Subcutaneous abdominal adipose tissue (tissue), 5 donors: ENCODE measurements at regions not wholly inside any gene's neighbourhood (a gene's known extent, or its start where the extent isn't known, plus 50 kb on each side); places are given as distances from the start of the nearest gene placed in this dataset.

Experiments used
- H3K27ac ChIP-seq: one replicate; pipeline ENCODE4 v1.7.0; 2013; ENCODE audit warnings: low read depth, mild to moderate bottlenecking, inconsistent platforms, low read length, moderate library complexity
- H3K27me3 ChIP-seq, 5 donors: one replicate each; pipeline ENCODE4 v1.7.0; 2013; ENCODE audit warnings: low read length in 5 of 5, inconsistent platforms in 1 of 5; ENCODE audit not compliant: control insufficient read depth in 5 of 5, insufficient read depth in 4 of 5
- H3K36me3 ChIP-seq, 5 donors: one replicate each; pipeline ENCODE4 v1.7.0; 2013; ENCODE audit warnings: low read length in 5 of 5; ENCODE audit not compliant: control insufficient read depth in 5 of 5, insufficient read depth in 5 of 5
- H3K4me1 ChIP-seq, 5 donors: one replicate each; pipeline ENCODE4 v1.7.0; 2013; ENCODE audit warnings: low read length in 5 of 5, mild to moderate bottlenecking in 3 of 5, moderate library complexity in 1 of 5; ENCODE audit not compliant: control insufficient read depth in 5 of 5, insufficient read depth in 5 of 5
- H3K4me3 ChIP-seq, 5 donors: one replicate each; pipeline ENCODE4 v1.7.0; 2013; ENCODE audit warnings: low read length in 5 of 5, low read depth in 1 of 5
- H3K9ac ChIP-seq, 5 donors: one replicate each; pipeline ENCODE4 v1.7.0; 2013; ENCODE audit warnings: low read length in 5 of 5, mild to moderate bottlenecking in 4 of 5, moderate library complexity in 3 of 5
- H3K9me3 ChIP-seq, 5 donors: one replicate each; pipeline ENCODE4 v1.7.0; 2013; ENCODE audit warnings: low read length in 5 of 5; ENCODE audit not compliant: control insufficient read depth in 5 of 5
- donor health status: healthy.
- donor health status: healthy.
- donor health status: healthy.
- donor health status: healthy.
- donor health status: healthy.

DNA sequence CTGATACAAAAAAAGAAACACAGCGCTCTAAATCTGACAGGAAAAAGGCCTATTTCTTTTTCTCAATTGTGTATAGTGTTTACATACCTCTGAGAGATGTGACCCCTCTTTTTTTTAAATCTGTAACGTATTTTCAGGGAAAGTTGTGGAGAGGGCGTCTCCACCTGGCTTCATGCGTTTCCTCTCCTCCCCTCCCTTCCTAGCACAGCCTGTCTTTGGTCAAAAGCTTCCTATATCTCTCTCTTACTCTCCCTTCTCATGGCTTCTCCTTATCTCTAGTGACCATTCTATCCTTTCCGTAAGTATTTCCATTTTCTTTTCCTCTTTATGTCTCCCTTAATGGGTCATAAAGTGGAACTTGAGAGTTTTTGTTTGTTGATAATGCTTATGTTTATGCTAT is 458.9 kb downstream of the HACE1 start:
- Histone ChIP-seq H3K27ac (no peak overlapping the region), H3K9ac (no peak overlapping the region), H3K4me3 (no peak overlapping the region), H3K27me3 (no peaks in the 10 kb centered on the region), H3K4me1 (no peaks in the 10 kb centered on the region), H3K9me3 (no peaks in the 10 kb centered on the region), H3K36me3 (no peaks in the 10 kb centered on the region)

DNA sequence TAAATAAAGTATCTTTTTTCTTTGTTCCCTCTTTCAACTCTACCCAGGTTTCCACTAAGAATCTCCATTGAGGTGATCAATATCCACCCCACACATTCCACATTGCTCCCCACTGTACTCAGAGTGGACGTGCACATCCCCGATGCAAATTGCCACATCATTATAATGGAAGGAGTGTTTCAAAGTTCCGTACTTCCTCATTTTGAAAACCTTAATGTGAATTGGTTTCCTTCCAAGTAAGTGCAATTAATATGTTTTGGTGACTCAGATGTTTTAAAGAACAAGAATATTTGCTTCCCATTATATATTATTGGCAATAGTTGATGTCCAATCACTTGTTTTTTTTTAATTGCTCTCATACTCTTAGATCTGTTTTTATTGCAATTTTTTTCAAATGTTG is 463.6 kb downstream of the HACE1 start:
- H3K9me3 ChIP-seq: no peaks in the 10 kb centered on the region
- H3K9ac ChIP-seq: no peak overlapping the region
- H3K27me3 ChIP-seq: no peaks in the 10 kb centered on the region
- no peak overlapping the region for H3K27ac ChIP-seq
- no peak overlapping the region for H3K4me3 ChIP-seq
- H3K36me3 ChIP-seq: no peaks in the 10 kb centered on the region
- peaks cover 0 to 4% (median 0%) of the 10 kb centered on the region in 5 donors for H3K4me1 ChIP-seq

- H3K9ac ChIP-seq: no peak overlapping the region
- peaks cover 0 to 3% (median 0%) of the 10 kb centered on the region in 5 donors for H3K9me3 ChIP-seq
- H3K27me3 ChIP-seq: no peaks in the 10 kb centered on the region
- H3K36me3 ChIP-seq: no peaks in the 10 kb centered on the region
- no peak overlapping the region for H3K4me3 ChIP-seq
- no peaks in the 10 kb centered on the region for H3K4me1 ChIP-seq
- H3K27ac ChIP-seq: no peak overlapping the region
These were observed 477.8 kb downstream of the HACE1 start for GRCh38 chr6:104381907-104382306.

DNA sequence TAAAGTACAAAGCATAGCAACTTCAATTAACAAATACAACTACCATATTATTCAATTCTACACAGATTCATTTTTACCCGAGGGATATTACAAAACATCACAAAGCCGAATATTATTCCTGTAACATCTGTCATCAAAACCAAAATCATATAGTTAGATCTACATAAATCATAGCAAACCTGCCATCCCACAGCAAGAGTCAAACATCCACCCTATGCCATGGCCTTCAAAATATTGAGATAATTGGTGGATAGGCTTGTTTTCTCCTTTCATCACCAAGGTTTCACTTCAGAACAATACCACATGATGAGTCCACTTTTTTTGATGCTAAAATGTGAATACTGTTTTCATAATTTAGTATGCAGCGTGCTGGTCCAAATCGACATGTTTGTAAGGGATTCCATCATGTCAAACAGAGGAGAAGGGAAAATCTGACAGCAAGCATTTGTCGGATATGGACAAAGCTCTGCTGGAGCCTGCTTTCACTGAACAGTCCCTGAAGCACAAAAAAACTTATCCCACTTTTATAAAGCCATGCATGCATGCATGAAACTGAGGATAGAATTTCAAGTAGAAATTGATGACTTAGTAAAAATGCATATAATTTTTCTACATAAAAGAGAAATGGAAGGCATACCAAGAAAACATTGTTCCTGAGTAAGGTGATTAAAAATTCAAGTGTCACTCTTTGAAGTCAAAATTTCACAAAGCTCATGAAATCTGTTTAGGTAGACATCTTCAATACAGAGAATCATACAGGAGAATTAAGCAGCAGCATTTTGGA is 494.1 kb downstream of the HACE1 start:
- H3K27me3 ChIP-seq: no peaks in the 10 kb centered on the region
- no peak overlapping the region for H3K27ac ChIP-seq
- H3K9me3 ChIP-seq: no peaks in the 10 kb centered on the region
- no peak overlapping the region for H3K9ac ChIP-seq
- peaks cover 0 to 3% (median 0%) of the 10 kb centered on the region in 5 donors for H3K4me1 ChIP-seq
- no peak overlapping the region for H3K4me3 ChIP-seq
- H3K36me3 ChIP-seq: no peaks in the 10 kb centered on the region

GRCh38 chr6:104357928-104358327 is 501.8 kb downstream of the HACE1 start:
- Histone ChIP-seq H3K9me3 (peaks cover 0 to 4% (median 0%) of the 10 kb centered on the region in 5 donors), H3K4me3 (no peak overlapping the region), H3K4me1 (peaks cover 0 to 3% (median 0%) of the 10 kb centered on the region in 5 donors), H3K9ac (no peak overlapping the region), H3K36me3 (no peaks in the 10 kb centered on the region), H3K27ac (no peak overlapping the region), H3K27me3 (no peaks in the 10 kb centered on the region)

- H3K9me3 ChIP-seq: peaks cover 0 to 4% (median 0%) of the 10 kb centered on the region in 5 donors
- H3K4me1 ChIP-seq: no peaks in the 10 kb centered on the region
- H3K27ac ChIP-seq: no peak overlapping the region
- H3K36me3 ChIP-seq: no peaks in the 10 kb centered on the region
- H3K9ac ChIP-seq: no peak overlapping the region
- H3K27me3 ChIP-seq: no peaks in the 10 kb centered on the region
- H3K4me3 ChIP-seq: no peak overlapping the region
These were observed 503.5 kb downstream of the HACE1 start for GRCh38 chr6:104356197-104356596.

DNA sequence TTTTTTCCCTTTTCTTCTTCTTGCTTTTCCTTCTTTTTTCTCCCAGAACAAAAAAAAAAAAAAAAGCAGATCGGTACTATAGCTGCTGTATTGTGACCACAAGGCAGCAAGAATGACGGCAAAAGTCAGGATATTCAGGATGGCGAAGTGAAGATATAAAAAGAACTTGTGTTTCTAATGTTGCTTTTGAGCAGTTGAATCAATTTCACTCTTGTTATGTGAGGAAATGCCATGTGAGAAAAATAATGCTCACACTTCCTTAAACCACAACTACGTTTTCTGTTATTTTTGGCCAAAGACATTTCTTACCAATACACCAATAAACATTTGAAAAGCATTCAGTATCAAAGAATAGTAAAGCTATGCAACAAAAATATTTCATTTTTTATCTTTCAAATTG is 510.5 kb downstream of the HACE1 start:
- H3K9ac ChIP-seq: no peak overlapping the region
- H3K36me3 ChIP-seq: no peaks in the 10 kb centered on the region
- no peak overlapping the region for H3K27ac ChIP-seq
- no peaks in the 10 kb centered on the region for H3K27me3 ChIP-seq
- no peak overlapping the region for H3K4me3 ChIP-seq
- H3K4me1 ChIP-seq: no peaks in the 10 kb centered on the region
- peaks cover 2 to 7% (median 5%) of the 10 kb centered on the region in 5 donors for H3K9me3 ChIP-seq

DNA sequence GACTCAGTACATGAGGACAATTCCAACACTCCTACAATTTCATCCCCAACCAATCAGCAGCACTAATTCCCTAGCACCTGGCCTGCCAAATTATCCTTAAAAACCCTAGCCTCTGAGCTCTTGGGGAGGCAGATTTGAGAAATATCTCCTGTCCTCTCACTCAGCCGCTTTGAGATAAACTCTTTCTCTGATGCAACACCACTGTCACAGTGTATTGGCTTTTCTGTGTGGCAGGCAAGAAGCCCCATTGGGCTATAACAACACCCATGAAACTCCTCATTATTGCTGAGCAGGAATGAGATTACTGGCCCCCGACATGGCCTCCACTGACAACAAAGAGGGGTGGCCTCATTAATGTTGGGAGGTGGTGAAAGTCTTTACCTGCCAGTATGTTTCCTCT is 515.5 kb downstream of the HACE1 start:
- Histone ChIP-seq H3K27me3 (no peaks in the 10 kb centered on the region), H3K4me3 (no peak overlapping the region), H3K27ac (no peak overlapping the region), H3K36me3 (no peaks in the 10 kb centered on the region), H3K4me1 (no peaks in the 10 kb centered on the region), H3K9ac (no peak overlapping the region), H3K9me3 (peaks cover 4 to 10% (median 9%) of the 10 kb centered on the region in 5 donors)

DNA sequence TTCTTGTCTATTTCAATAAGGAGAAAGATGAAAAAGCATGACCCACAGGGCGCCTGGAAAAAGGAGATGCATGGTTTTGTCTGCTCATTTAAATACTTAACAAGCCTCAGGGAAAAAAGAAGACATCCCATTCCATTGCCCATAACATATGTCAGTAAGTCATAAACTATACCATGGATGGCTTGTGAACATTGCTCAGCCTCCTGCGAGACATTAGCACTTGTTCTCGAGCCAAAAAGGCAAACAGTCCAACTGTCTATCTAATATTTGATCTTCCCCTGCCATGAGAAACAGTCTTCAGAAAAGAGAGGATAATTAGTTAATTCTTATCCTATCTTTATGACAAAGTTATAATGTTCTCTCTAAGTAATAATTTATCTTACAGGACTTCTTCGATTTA is 527.4 kb downstream of the HACE1 start:
- Histone ChIP-seq H3K9me3 (peaks cover 0 to 1% (median 0%) of the 10 kb centered on the region in 5 donors), H3K27me3 (no peaks in the 10 kb centered on the region), H3K4me3 (no peak overlapping the region), H3K4me1 (no peaks in the 10 kb centered on the region), H3K9ac (no peak overlapping the region), H3K27ac (no peak overlapping the region), H3K36me3 (no peaks in the 10 kb centered on the region)

GRCh38 chr6:104326173-104327001 is 533.3 kb downstream of the HACE1 start:
- Histone ChIP-seq H3K4me3 (peak overlapping the region in 1 of 5 donors; percentile 50), H3K27me3 (no peaks in the 10 kb centered on the region), H3K36me3 (no peaks in the 10 kb centered on the region), H3K4me1 (peaks cover 0 to 21% (median 17%) of the 10 kb centered on the region in 5 donors), H3K9me3 (peaks cover 0 to 4% (median 0%) of the 10 kb centered on the region in 5 donors), H3K9ac (no peak overlapping the region), H3K27ac (peak overlapping the region; percentile 82)
